K562 (cell line): ENCODE measurements at regions not wholly inside any gene's neighbourhood (a gene's known extent, or its start where the extent isn't known, plus 50 kb on each side); places are given as distances from the start of the nearest gene placed in this dataset.

ENCODE experiments used
- CBFB ChIP-seq: sonication (generic); formaldehyde crosslinking; IDR thresholded peaks from 2 replicates; pipeline ENCODE4 v1.4.0; 2020; ENCODE audit warnings: mild to moderate bottlenecking, missing genetic modification reagents
- HDAC6 ChIP-seq: IDR thresholded peaks from 2 replicates; pipeline ENCODE4 v1.6.1; 2012; ENCODE audit warnings: low read depth, mild to moderate bottlenecking, control low read depth, inconsistent platforms, low read length, moderate library complexity
- JUND ChIP-seq, 2 experiments: IDR thresholded peaks; 2 replicates in 1 of 2; 3 replicates in 1 of 2; pipeline ENCODE4 v1.6.1; 2011; ENCODE audit warnings: borderline replicate concordance in 2 of 2, low read depth in 2 of 2, low read length in 2 of 2, improper control_type of control experiment in 1 of 2, missing biosample characterization in 1 of 2, missing genetic modification characterization in 1 of 2, missing genetic modification reagents in 1 of 2
- NCOA1 ChIP-seq: fragments of 450-650 bp; IDR thresholded peaks from 2 replicates; pipeline ENCODE4 v1.6.1; 2016; ENCODE audit warnings: low read depth
- TAF9B ChIP-seq: fragments of 450-650 bp; IDR thresholded peaks from 2 replicates; pipeline ENCODE4 v1.6.1; 2018; ENCODE audit warnings: mild to moderate bottlenecking; ENCODE audit not compliant: partially characterized antibody
- ZNF551 ChIP-seq: fragments of 250-450 bp; sonication (Bioruptor Pico); IDR thresholded peaks from 2 replicates; pipeline ENCODE4 v1.5.0; 2021; ENCODE audit warnings: mild to moderate bottlenecking, moderate library complexity
- TF ChIP-seq, protein P1 (sequence below): sonication (generic); formaldehyde crosslinking; IDR thresholded peaks from 2 replicates; pipeline ENCODE4 v1.8.0; 2023; ENCODE audit warnings: mild to moderate bottlenecking, missing genetic modification reagents
- TF ChIP-seq, protein P2 (sequence below), 3 experiments: IDR thresholded peaks in 2 of 3; conservative IDR thresholded peaks in 1 of 3; 2 replicates each; pipeline ENCODE4 v1.5.1; 2011 to 2012; ENCODE audit warnings: low read length in 3 of 3, mild to moderate bottlenecking in 3 of 3, control low read depth in 2 of 3, improper control_type of control experiment in 1 of 3, inconsistent platforms in 1 of 3, low read depth in 1 of 3, mixed read lengths in 1 of 3, moderate library complexity in 1 of 3; ENCODE audit not compliant: insufficient read depth in 2 of 3

DNA sequence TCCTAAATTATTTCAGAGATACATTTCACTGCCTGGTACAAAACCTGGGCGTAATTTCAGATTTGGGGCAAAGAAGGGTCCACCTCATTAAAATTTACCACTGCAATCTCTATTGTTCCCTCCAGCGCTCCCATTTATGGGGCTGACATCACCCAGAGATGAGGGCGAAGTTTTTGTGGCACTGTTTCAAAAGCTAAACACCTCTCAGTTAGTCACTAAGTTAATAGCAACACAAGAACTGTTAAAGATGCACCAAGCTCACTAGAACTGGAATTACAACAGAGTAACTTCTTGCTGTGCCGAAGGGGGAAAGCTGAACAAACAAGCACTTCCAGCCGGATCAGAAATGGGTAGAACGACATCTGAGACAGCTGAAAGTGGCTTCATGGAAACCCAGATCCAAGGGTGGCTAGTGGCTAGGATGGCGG is 179.4 kb downstream of the GATA3 start:
- TF ChIP-seq CBFB (CRISPR knock-in tag) (no peak), ZNF551 (no peak), JUND (IDR thresholded peaks at IDR 0.05; ENCODE audit: borderline replicate concordance, low read depth, low read length) (no peak), JUND (tag; IDR thresholded peaks at IDR 0.05; ENCODE audit: borderline replicate concordance, low read depth, low read length) (no peak), NCOA1 (no peak), TAF9B (no peak), HDAC6 (no peak)
- TF ChIP-seq, protein P1, sequence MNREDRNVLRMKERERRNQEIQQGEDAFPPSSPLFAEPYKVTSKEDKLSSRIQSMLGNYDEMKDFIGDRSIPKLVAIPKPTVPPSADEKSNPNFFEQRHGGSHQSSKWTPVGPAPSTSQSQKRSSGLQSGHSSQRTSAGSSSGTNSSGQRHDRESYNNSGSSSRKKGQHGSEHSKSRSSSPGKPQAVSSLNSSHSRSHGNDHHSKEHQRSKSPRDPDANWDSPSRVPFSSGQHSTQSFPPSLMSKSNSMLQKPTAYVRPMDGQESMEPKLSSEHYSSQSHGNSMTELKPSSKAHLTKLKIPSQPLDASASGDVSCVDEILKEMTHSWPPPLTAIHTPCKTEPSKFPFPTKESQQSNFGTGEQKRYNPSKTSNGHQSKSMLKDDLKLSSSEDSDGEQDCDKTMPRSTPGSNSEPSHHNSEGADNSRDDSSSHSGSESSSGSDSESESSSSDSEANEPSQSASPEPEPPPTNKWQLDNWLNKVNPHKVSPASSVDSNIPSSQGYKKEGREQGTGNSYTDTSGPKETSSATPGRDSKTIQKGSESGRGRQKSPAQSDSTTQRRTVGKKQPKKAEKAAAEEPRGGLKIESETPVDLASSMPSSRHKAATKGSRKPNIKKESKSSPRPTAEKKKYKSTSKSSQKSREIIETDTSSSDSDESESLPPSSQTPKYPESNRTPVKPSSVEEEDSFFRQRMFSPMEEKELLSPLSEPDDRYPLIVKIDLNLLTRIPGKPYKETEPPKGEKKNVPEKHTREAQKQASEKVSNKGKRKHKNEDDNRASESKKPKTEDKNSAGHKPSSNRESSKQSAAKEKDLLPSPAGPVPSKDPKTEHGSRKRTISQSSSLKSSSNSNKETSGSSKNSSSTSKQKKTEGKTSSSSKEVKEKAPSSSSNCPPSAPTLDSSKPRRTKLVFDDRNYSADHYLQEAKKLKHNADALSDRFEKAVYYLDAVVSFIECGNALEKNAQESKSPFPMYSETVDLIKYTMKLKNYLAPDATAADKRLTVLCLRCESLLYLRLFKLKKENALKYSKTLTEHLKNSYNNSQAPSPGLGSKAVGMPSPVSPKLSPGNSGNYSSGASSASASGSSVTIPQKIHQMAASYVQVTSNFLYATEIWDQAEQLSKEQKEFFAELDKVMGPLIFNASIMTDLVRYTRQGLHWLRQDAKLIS (CRISPR knock-in tag), result no peak
- TF ChIP-seq, protein P2, sequence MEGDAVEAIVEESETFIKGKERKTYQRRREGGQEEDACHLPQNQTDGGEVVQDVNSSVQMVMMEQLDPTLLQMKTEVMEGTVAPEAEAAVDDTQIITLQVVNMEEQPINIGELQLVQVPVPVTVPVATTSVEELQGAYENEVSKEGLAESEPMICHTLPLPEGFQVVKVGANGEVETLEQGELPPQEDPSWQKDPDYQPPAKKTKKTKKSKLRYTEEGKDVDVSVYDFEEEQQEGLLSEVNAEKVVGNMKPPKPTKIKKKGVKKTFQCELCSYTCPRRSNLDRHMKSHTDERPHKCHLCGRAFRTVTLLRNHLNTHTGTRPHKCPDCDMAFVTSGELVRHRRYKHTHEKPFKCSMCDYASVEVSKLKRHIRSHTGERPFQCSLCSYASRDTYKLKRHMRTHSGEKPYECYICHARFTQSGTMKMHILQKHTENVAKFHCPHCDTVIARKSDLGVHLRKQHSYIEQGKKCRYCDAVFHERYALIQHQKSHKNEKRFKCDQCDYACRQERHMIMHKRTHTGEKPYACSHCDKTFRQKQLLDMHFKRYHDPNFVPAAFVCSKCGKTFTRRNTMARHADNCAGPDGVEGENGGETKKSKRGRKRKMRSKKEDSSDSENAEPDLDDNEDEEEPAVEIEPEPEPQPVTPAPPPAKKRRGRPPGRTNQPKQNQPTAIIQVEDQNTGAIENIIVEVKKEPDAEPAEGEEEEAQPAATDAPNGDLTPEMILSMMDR (IDR thresholded peaks at IDR 0.05 in 2 of 3, conservative IDR thresholded peaks at IDR 0.05 in 1 of 3; ENCODE audit: insufficient read depth in 2 of 3, low read depth in 1 of 3, low read length in 3 of 3), result no peak
